GM21360 (cell line): ENCODE measurements at regions not wholly inside any gene's neighbourhood (a gene's known extent, or its start where the extent isn't known, plus 50 kb on each side); places are given as distances from the start of the nearest gene placed in this dataset.
"Not testable (repeated sequence)": the region's sequence is repeated elsewhere in the genome, so short reads cannot be mapped to it uniquely, and the experiment has no call there.

Source experiments
- ATAC-seq: cut with Tn5 transposase; IDR thresholded peaks from one replicate; pipeline ENCODE4 v1.9.1; 2021; ENCODE audit warnings: mild to moderate bottlenecking, moderate library complexity; ENCODE audit not compliant: unreplicated experiment

DNA sequence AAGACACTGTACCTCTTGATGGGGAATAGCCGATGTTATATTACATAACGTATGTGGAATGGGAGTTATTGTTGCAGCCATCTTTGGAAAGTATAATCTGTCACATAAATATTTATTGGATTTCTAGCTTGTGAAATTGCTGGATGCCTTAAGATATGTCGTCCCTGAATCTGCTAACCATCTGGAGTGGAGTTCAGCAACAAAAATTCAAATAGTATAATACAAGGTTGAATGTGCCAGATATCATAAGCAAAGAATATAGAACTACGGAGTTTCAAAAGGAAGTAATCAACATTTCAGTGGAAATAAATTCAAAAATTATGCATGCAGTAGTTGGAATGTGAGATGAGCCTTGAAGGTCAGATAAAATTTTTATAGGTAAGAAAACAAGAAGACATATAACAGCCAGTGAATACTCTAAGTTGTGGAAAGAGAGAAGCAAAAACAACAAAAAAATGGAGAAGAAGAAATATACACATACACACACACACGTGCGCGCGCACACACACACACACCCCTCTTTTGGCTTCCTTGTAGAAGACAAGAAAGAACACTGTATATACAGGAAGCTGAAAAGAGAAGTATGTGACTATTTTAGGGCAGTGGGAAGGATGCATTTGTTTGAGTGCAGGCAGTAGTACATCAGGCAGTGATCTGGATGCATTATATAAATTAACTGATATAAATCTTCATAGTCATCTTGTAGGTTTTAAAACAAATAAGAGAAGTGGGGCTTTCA is 516.7 kb downstream of the KCNT2 start:
- ATAC-seq = no peak

DNA sequence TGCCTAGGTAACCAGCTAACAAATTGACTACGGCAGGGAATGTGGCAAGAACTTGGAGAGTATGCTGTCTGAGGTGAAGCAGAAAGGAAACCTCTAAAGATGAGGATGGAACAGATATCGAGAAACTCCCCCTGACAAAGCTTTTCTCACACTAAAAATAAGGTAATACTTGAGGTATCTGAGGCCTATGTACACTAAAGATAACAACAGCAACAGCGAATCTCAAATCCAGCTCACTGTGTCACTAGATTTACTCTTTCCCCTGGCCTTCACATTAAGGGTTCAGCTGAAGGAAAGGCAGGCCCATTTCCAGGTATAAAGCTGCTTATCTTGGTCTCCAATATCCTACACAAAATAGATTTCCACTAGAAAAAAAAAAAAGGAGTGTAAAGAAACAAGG is 518.0 kb downstream of the KCNT2 start:
- ATAC-seq = no peak

DNA sequence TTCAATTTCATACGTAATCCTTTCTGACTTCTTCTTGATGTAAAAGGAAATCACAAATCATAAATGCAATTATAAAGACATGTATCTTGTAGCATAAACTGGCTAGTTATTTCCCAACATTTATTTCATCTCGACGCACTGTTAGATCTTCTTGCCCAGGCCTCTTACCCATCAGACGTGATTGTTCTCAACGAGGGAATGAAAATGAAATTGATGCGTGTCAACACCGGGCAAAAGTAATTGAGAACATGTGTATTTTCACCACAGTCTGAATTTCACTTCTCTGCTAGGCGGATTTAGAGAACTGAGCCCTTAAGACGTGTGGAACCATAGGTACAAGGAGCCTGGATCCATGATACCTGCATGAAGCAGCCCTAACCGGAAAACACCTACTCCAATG is 519.7 kb downstream of the KCNT2 start:
- no peak for ATAC-seq

DNA sequence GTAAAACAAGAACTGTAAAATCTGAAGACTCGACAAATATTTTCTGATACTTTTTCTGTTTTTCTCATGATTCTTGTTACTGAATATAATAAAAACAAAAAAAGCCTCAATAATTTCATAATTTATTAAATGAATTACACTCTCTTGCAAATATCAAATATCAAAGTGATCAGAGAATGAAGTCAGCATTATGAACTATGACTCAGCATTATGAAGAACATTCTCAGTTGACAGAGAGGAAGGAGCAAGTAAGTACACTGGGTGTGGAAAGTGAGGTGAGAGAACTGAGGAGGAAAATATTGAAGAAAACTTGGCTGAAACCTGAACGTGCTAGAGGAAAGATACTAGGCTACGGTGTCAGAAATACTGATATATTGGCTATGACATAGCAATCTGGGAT is 529.5 kb downstream of the KCNT2 start:
- ATAC-seq = no peak

DNA sequence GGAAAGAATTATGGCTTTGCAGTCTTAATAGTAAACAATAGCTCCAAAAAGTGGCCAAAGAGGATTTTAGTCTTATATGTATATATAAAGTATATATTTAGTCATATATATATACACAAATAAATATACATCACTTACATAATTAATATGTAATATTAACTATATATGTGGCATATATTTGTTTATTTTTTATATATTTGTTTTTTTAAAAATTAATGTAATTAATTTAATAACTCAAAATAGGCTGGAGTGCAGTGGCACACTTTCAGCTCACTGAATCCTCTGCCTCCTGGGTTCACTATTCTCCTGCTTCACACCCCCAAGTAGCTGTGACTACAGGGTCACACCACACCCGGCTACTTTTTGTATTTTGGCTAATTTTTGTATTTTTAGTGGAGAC is 532.6 kb downstream of the KCNT2 start:
- no peak for ATAC-seq

DNA sequence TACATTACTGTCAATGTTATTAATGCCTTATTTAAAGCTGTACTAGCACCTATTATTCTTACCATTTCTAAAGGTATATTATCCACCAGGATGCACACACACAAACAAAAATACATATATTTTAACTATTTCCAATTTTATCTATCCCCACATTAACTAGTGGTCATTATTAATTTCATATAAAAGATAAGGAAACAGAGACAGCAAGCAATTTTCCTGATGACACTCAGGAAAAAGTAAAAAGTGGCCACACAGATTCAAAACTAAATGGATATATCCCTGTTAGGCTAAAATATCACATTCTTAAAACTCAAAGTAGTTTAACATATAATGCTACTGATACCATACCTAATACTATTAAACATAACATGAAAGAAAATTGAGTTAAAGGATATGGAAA is 534.1 kb downstream of the KCNT2 start:
- ATAC-seq = no peak

DNA sequence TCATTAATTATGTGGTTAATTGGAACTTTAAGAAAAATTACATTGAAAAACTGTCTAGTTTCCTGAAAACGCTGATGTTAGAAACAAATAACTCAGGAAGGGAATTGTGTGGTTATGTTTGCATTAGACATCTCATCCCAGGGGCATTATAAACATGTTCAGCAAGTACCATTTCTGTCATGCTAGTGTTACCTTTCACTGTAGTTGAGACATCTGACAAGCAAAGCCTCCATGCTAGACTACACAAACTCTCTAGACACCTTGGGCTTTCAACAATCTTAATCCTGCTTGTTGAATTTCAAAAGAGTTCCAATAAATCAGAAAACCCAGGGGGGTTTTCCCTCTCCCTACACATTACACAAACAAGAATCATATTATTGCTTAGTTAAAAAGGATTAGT is 536.8 kb downstream of the KCNT2 start:
- ATAC-seq = no peak

DNA sequence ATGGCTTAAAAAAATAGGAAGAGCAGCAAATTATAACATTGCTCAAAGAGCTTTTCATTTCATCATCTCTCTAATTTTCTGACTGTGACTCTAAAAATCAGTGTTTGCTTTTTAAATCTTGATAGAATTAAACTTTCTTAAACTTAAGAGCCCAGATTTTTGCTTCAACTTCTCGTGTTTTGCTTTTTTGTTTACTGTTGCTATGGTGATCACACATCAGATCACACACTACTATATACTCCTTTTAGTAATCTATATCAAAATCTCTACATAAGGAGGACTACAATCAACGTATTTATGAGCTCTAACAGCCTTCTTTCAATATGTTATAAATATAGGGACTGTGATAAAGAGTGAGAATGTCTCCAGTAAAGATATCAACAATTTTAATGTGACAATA is 537.3 kb downstream of the KCNT2 start:
- ATAC-seq = no peak

DNA sequence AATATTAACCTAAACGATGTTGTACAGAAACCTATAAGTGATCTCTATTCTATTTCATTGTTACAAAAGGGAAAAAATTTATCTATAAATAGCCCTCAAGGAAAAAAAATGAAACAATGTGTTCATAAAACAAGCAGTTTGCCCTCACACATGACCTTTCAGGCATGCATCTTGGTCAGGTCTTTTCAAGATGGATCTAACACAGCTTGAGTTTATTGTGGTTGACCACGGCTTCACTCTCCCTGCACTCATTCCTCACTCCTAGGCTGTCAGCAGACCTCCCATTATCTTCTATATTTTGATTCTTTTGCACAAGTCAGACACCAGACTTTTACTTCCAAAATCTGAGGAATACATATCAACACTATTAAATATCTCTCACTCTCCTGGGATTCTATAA is 544.3 kb downstream of the KCNT2 start:
- no peak for ATAC-seq

DNA sequence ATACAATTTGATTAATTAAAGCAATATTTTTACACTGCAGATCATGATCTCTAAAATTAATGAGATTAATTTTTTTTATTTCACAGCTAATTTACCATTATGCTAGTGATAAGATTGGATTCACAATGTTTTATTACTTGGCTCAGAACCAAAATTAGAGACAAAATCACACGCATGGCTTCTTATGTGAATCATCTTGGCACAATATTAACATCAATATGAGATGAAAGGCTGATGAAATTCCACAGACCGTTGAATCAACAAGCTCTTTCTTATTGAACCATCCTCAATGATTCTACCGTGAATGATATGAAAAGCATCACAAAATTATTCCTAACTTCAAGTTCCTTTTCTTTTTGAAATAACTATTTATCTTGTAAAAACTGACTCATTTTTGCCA is 544.9 kb downstream of the KCNT2 start:
- no peak for ATAC-seq

DNA sequence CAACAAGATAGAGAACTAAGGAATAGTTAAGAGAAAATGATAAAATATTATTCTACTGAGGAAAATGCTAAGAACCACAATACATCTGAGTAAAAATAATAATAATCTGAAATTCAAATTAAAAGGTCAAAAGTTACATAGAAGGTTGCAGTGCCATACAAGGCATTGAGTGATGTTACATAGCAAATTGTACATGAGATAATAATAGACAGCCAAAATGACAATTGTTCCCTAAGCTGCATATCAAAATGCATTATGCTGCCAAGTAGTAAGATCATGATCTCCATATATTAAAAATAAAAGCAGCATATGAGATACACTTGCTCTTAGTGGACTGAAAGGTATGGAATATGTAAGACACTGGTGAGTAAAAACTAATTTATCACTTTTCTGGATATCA is 547.7 kb downstream of the KCNT2 start:
- no peak for ATAC-seq

DNA sequence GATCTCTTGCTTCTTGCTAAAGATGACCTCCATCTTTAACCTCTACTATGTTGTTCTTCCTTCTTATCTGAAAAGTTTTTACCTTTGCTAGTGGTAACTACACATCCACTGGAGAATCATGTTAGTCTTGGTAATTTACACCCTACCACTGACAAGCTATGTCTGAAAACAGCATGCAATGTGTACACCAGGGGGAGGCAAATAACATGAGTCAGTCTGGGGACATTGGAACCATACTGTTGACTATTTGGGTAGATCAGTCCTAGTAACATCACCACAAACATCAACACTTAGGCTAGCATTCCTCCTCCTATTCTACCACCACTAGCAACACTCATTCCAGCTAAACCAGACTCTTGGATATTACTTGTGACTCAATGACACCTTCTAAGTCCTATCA is 549.0 kb downstream of the KCNT2 start:
- ATAC-seq = no peak

DNA sequence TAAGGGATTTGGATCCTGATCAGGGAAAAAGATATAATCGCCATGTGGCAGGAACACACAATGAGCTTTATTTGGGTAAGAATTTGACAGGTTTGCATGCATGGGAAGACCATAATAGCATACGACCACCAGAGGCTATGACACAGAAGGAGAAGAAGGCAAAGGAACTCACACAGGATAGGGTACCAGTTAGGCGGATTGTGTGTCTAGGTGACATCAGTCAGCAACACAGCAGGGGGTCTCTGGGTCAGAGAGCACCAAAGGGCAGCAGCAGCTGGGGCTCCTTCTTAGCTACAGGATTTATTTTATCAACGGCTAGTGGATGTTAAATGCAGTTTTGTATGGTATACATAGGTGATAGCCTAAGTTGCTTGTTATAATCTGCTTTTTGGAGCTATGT is 551.3 kb downstream of the KCNT2 start:
- ATAC-seq = no peak

DNA sequence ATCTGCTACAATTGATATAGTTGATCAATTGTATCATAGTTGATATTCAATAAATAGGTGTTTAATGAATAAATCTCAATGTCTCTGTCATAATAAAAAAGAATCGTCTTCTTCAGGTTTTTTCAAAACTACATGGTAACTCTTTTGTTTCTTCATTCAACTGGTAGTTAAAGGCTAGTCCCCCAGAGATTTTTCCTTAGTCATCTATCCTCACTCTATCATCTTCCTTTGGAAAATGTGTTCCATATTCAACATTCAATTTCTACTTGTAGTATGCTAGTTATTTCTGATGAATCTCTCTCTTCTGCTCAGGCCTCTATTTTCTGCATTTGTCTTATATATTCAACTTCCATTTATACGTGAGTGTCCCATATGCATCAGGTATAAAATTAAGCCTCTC is 558.8 kb downstream of the KCNT2 start:
- ATAC-seq = no peak

DNA sequence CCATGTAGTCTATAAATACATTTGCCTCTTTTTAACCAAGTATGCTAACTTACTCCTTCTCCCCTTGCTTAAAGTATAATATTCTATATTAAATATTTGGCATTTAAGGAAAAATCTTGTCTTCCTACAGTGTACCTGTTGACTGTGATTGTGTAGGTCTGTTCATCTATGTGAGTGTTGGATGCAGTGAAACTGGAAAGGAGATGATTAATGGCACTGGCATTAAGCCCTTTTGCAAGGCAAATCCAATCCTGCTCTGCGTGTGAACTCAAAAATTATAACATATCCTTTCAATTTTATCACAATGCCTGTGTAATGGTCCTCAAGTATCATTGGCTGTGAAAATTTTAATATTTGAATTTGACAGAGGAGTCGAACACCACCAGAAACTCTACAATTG is 565.0 kb downstream of the KCNT2 start:
- no peak for ATAC-seq

DNA sequence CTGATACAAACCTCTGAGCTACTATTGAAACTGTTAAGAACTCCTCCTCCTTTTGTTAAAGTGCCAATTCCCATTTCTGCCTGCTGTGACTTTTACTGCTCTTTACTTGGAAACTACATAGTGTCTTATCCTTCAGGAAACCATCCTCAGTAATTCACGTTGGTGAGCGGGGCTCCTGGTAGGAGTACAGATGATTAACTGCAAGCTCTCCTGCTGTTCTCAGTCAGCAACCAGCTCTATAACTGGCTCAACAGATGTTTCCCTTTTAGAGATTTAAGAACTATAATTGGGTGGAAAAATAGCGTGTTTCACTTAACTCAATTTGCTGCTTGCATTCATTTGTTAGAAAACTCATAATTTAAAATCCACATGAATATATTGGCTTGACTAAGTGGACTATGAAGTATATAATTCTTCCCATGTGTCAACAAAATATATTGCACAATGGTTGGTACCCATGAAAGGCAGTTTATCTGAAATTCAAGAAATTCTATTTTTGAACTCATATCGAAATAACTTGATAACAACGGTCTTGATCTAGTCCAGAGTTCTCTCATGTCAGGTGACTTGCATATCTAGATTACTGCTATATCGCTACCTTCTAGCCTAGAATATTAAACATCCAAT is 574.0 kb downstream of the KCNT2 start:
- no peak for ATAC-seq

DNA sequence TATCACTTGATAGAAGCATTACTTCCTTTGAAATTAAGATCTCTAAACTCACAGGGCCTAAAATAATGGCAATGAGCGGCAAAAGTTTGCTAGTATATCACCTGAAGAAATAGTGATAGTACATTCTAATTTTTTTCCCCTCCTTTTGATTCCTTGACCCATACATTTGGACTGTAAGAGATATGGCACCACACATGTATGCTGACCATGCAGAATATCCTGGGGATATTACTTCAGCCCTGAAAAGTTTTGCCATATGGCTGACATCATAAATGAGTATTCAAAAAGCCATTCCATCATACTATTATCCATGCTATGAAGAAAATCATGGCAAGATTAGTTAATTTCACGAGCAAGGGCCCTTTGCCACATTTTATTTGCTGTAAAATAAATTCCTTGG is 576.9 kb downstream of the KCNT2 start:
- not testable (repeated sequence) for ATAC-seq

DNA sequence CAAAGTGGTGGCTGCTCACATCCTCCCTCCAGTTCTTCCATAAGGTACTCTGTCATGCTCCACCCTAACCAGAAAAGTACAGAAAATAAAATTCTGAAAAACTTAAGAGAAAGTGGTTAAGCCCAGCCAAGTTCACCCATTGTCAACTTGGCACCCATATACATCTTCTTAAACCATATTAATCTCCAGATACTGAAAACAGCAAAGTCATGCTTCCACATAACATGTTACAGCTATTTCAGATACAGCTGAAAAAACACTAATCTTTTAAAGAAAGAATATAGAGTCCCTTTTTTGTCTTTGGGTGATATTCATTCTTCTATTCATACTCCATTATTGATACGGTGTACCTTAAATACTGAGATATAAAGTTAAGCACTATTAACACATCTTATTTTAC is 577.8 kb downstream of the KCNT2 start:
- no peak for ATAC-seq

DNA sequence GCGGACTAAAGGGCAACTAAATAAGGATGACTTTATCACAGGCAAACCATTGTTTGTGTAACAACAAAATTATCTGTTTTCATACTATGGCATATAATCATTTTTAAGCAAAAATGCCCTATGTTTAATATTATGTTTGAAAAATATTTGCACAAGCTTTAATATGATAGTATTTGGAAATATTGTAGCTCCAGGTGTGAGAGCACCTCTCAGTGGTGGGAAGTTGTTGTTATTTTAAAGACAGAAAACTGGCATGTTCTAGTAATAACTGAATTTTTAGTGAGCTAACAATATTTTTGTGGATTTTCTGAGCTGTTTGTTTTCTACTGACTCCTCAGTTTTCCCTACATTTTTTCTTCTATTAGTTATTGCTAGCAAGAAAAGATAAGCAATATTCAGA is 578.8 kb downstream of the KCNT2 start:
- ATAC-seq = no peak

DNA sequence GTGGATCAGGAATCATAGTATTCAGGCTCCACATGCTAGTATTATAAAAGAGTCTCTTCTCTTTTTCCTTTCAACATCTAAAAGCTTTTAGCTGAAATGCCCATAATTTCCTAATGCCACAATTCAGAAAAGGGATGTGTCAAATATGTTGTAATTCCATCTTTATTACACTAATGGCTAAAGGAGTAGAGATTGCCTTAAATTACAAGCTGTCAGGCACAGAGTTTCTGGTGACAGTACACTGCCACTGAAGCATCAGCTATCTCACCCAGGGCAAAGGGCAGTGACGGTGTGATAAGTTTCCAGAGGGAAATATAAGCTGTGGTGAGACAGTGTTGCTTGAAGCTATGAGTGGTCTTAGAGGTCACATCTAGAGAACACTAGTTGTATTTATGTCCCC is 581.1 kb downstream of the KCNT2 start:
- no peak for ATAC-seq

DNA sequence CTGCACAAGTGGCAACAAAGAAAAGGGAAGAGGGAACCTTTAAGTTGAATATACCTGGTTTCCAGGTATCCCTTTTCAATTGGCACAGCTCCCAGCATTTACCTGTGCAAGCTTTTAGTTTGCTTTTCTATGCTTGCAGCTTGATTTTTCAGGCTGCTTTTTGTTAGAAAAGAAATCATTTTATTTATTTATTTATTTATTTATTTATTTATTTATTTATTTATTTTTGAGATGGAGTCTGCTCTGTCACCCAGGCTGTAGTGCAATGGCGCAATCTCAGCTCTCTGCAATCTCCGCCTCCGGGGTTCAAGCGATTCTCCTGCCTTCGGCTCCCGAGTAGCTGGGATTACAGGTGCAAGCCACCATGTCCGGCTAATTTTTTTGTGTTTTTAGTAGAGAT is 587.1 kb downstream of the KCNT2 start:
- not testable (repeated sequence) for ATAC-seq

DNA sequence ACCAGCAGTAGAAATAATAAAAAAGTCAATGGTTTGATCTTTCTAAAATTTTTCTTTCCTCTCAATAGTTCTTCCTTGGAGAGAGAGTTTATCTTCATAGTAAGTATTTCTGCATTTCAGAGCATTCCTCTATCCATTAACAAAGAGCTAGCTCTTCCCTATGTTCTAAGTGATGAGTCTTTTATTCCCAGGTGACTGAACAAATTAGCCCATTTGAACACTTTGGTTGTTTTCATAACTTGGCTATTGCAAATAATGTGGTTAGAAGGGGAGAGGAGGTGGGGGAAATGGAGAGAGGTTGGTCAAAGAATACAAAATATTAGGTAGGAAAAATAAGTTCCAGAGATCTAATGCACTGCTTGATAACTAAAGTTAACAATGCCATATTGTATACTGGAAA is 598.9 kb downstream of the KCNT2 start:
- no peak for ATAC-seq

DNA sequence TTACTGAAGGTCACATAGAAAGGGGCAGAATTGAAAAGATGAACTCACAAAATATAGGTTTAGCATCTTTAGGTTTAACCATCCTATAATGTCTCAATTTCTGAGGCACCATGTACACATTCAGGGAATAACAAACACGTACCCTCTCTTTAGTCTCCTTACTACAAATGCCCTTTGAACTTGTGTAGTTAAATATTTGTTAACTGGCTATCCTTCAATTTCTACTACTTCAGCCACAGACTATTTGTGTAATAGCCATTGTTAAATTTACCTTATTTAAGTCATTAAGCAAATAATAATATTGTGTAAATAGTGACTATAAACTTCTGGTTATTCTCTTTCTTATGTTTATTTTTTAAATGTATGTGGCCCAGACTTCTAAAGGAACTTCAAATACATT is 600.5 kb downstream of the KCNT2 start:
- ATAC-seq = no peak
